ENCODE measurements at regions not wholly inside any gene's neighbourhood (a gene's known extent, or its start where the extent isn't known, plus 50 kb on each side); places are given as distances from the start of the nearest gene placed in this dataset.
"Not testable (repeated sequence)": the region's sequence is repeated elsewhere in the genome, so short reads cannot be mapped to it uniquely, and the experiment has no call there.

DNA sequence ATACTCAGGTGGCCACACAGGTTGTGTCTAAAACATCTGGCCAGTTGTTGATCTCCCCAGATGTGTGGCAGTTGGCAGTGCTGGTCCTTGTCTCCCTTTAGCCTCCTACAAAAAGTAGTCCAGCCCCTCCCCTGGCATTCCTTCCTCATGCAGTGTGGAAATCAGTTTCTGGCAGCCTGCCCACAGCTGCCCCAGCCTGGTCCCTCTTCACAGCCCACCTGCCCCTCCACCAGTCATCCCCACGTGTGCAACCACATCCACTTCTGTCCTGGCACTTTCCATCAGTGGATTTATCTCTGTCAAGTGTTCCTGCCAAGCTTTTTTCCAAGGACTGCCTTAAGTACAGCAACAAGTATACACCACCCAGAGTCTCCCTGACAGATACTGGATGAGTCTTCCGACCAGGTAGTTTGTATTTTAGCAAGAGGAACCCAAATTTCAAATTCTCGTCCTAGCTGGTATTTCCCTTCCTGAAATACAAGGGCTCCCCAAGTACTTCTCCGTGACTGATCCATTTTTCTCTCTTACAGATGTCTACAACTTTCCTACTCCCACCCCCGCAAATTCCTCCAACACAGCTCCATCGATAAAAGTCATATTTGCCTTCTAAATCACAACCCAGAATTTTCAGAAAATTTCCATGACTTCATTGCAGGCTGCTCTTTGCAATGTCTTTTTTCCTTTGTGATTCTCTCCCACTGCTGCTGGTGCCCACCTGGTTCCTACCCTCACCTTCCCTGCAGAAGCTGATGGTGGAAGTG, 313.5 kb downstream of the FOXO1 start:
- H3K27me3 Mint-ChIP-seq (ENCODE audit: unreplicated experiment) = no peaks in the 10 kb centered on the region
- no peaks in the 10 kb centered on the region for H3K9me3 Mint-ChIP-seq (ENCODE audit: low read depth, unreplicated experiment)
- H3K4me3 Mint-ChIP-seq (ENCODE audit: low read depth, unreplicated experiment) = no peak overlapping the region
- intact Hi-C loops (cut with micrococcal nuclease; ENCODE audit: unreplicated experiment) = no loop called here
- no peak overlapping the region for H3K27ac Mint-ChIP-seq (ENCODE audit: unreplicated experiment)
- TF ChIP-seq, protein P1, sequence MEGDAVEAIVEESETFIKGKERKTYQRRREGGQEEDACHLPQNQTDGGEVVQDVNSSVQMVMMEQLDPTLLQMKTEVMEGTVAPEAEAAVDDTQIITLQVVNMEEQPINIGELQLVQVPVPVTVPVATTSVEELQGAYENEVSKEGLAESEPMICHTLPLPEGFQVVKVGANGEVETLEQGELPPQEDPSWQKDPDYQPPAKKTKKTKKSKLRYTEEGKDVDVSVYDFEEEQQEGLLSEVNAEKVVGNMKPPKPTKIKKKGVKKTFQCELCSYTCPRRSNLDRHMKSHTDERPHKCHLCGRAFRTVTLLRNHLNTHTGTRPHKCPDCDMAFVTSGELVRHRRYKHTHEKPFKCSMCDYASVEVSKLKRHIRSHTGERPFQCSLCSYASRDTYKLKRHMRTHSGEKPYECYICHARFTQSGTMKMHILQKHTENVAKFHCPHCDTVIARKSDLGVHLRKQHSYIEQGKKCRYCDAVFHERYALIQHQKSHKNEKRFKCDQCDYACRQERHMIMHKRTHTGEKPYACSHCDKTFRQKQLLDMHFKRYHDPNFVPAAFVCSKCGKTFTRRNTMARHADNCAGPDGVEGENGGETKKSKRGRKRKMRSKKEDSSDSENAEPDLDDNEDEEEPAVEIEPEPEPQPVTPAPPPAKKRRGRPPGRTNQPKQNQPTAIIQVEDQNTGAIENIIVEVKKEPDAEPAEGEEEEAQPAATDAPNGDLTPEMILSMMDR (IDR thresholded peaks at IDR 0.05; ENCODE audit: unreplicated experiment) = no peak
- BruUV-seq (replicated peaks) = no TSS peak
- CTCF ChIA-PET = interaction anchor here (0.6 kb wide), 1 partner anchor 536 kb away, joined by 3 read pairs; no protein-coding TSS in a partner anchor
- no peaks in the 10 kb centered on the region for H3K36me3 Mint-ChIP-seq (ENCODE audit: insufficient read depth, unreplicated experiment)
- peaks cover 9% of the 10 kb centered on the region for H3K4me1 Mint-ChIP-seq (ENCODE audit: low read depth, unreplicated experiment)
- DNase-seq = no peak

DNA sequence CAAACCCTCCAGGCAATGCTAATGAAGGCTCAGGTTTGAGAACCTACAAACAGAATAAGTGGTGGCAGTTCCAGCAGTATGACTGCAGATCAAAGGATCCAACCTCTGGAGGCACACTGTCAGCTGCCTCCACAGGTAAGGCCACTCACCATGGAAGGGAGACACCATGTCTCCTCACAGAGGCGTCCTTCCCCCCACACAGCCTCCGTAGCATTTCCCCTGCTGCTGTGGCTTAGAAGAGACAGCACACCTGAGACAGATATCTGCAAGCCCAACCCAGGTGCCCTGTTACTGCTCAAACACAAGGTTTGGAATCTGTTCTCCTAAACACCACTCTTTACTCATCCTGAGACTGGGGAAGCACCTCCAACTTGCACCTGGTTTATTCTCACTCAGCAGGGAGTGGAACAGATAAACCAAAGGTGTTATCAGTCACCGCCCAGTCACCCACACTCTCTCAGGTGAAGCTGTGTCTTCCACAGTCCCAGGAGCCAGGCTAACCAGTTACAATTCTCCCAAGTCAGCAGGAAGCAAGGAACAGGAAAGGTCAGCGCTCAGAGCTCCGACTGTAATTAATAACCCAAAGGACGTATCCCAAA, 311.2 kb downstream of the FOXO1 start:
- no TSS peak for BruUV-seq (replicated peaks)
- Mint-ChIP-seq H3K27me3 (ENCODE audit: unreplicated experiment) (no peaks in the 10 kb centered on the region), H3K36me3 (ENCODE audit: insufficient read depth, unreplicated experiment) (no peaks in the 10 kb centered on the region), H3K4me1 (ENCODE audit: low read depth, unreplicated experiment) (peaks cover 9% of the 10 kb centered on the region), H3K4me3 (ENCODE audit: low read depth, unreplicated experiment) (no peak overlapping the region), H3K27ac (ENCODE audit: unreplicated experiment) (no peak overlapping the region), H3K9me3 (ENCODE audit: low read depth, unreplicated experiment) (no peaks in the 10 kb centered on the region)
- no peak for DNase-seq
- CTCF ChIA-PET = no interaction called here
- intact Hi-C loops (cut with micrococcal nuclease; ENCODE audit: unreplicated experiment) = no loop called here
- TF ChIP-seq, protein P1 (IDR thresholded peaks at IDR 0.05; ENCODE audit: unreplicated experiment) = no peak

DNA sequence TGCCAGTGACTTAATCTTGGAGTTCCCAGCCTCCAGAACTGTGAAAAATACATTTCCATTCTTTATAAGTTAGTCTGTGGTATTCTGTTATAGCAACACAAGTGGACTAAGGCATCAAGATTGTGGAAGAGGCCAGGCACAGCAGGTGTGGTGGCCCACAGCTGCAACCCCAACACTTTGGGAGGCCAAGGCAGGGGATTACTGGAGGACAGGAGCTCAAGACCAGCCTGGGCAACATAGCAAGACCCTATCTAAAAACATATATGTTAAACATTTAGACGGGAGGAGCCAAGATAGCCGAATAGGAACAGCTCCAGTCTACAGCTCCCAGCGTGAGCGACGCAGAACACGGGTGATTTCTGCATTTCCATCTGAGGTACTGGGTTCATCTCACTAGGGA, 310.4 kb downstream of the FOXO1 start:
- Mint-ChIP-seq H3K36me3 (ENCODE audit: insufficient read depth, unreplicated experiment) (no peaks in the 10 kb centered on the region), H3K27ac (ENCODE audit: unreplicated experiment) (no peak overlapping the region), H3K9me3 (ENCODE audit: low read depth, unreplicated experiment) (no peaks in the 10 kb centered on the region), H3K4me1 (ENCODE audit: low read depth, unreplicated experiment) (peaks cover 9% of the 10 kb centered on the region), H3K27me3 (ENCODE audit: unreplicated experiment) (no peaks in the 10 kb centered on the region), H3K4me3 (ENCODE audit: low read depth, unreplicated experiment) (no peak overlapping the region)
- CTCF ChIA-PET = no interaction called here
- TF ChIP-seq, protein P1 (IDR thresholded peaks at IDR 0.05; ENCODE audit: unreplicated experiment) = no peak
- BruUV-seq (replicated peaks) = no TSS peak
- no peak for DNase-seq
- intact Hi-C loops (cut with micrococcal nuclease; ENCODE audit: unreplicated experiment) = no loop called here

DNA sequence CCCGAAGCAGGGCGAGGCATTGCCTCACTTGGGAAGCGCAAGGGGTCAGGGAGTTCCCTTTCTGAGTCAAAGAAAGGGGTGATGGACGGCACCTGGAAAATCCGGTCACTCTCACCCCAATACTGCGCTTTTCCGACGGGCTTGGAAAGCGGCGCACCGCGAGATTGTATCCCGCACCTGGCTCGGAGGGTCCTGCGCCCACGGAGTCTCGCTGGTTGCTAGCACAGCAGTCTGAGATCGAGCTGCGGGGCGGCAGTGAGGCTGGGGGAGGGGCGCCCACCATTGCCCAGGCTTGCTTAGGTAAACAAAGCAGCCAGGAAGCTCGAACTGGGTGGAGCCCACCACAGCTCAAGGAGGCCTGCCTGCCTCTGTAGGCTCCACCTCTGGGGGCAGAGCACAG, 310.0 kb downstream of the FOXO1 start:
- H3K36me3 Mint-ChIP-seq (ENCODE audit: insufficient read depth, unreplicated experiment); H3K9me3 Mint-ChIP-seq (ENCODE audit: low read depth, unreplicated experiment); H3K4me1 Mint-ChIP-seq (ENCODE audit: low read depth, unreplicated experiment); DNase-seq; H3K27ac Mint-ChIP-seq (ENCODE audit: unreplicated experiment); H3K4me3 Mint-ChIP-seq (ENCODE audit: low read depth, unreplicated experiment); H3K27me3 Mint-ChIP-seq (ENCODE audit: unreplicated experiment); intact Hi-C loops (cut with micrococcal nuclease; ENCODE audit: unreplicated experiment); CTCF ChIA-PET; BruUV-seq (replicated peaks): not testable (repeated sequence)

DNA sequence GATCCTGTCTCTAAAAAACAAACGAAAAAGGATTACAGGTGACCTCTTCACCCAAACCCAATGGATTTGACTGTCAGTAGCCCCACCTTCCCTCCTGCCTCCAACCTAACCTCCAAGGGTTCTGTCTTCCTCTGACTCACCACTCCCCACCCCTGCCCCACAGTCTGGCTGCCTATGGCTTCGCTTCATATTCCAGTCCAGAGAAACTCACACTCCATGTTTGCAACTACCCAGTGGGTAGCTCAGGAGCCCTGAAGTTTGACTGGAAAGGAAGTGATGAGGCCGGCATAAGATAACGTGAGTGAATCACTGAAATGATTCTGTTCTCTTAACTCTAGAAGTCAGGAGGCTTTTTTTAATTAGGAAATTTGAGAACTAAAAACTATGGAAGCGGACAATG, 303.9 kb downstream of the FOXO1 start:
- Mint-ChIP-seq H3K4me3 (ENCODE audit: low read depth, unreplicated experiment) (no peak overlapping the region), H3K9me3 (ENCODE audit: low read depth, unreplicated experiment) (no peaks in the 10 kb centered on the region), H3K27me3 (ENCODE audit: unreplicated experiment) (no peaks in the 10 kb centered on the region), H3K36me3 (ENCODE audit: insufficient read depth, unreplicated experiment) (no peaks in the 10 kb centered on the region), H3K27ac (ENCODE audit: unreplicated experiment) (no peak overlapping the region), H3K4me1 (ENCODE audit: low read depth, unreplicated experiment) (no peaks in the 10 kb centered on the region)
- DNase-seq = no peak
- CTCF ChIA-PET = no interaction called here
- intact Hi-C loops (cut with micrococcal nuclease; ENCODE audit: unreplicated experiment) = no loop called here
- TF ChIP-seq, protein P1 (IDR thresholded peaks at IDR 0.05; ENCODE audit: unreplicated experiment) = no peak
- no TSS peak for BruUV-seq (replicated peaks)

Measured in Calu3 (cell line).